K562 (cell line): ENCODE measurements at regions not wholly inside any gene's neighbourhood (a gene's known extent, or its start where the extent isn't known, plus 50 kb on each side); places are given as distances from the start of the nearest gene placed in this dataset.

Experiments
- ATAC-seq: fragments of 200-7000 bp; cut with Tn5 transposase; 3 replicates; pipeline ENCODE4 v1.9.1; 2020; ENCODE audit warnings: moderate library complexity
- BruUV-seq: library from RNA; stranded (reverse); fragments of 400-500 nt; replicated peaks from 2 replicates; lab custom pipeline; 2021; lab: Mats Ljungman, UMichigan
- CTCF ChIA-PET: fragments of 300-600 bp; formaldehyde crosslinking; extraction: SDS; loops from one replicate; lab custom pipeline; 2021; ENCODE audit warnings: low intra/inter-chr PET ratio; lab: Yijun Ruan, JAX
- POLR2A ChIA-PET: fragments of 300-600, 350-650 bp; sonication (Branson Sonifier 250); formaldehyde crosslinking; extraction: SDS; loops from one replicate; lab custom pipeline; 2021; ENCODE audit warnings: antibody characterized with exemption, inconsistent platforms; lab: Yijun Ruan, JAX
- DNase-seq, 4 experiments: peaks; one replicate each; pipeline versions ENCODE4 v3.0.0 to v3.0.0-alpha.2; 2011 to 2018; ENCODE audit warnings: low spot score in 3 of 4, mixed read lengths in 3 of 4; ENCODE audit errors: extremely low read depth in 1 of 4
- FAIRE-seq: peaks from 2 replicates; lab custom pipeline; 2011; peaks lifted over from hg19 to GRCh38; lab: Jason Lieb, UNC
- H2AFZ ChIP-seq: 2 replicates; pipeline ENCODE4 v1.6.0; 2011; ENCODE audit warnings: low read depth, low read length, control low read depth, inconsistent platforms
- H3K27ac ChIP-seq: fragments of 200-600 bp; 3 replicates; pipeline ENCODE4 v1.8.0; 2011; ENCODE audit warnings: low read depth, mild to moderate bottlenecking, control low read depth, inconsistent platforms, low read length, moderate library complexity, mixed read lengths; ENCODE audit errors: extremely low read depth
- H3K27me3 ChIP-seq, 2 experiments: fragments of 300-600 bp in 1 of 2; 2 replicates in 1 of 2; 3 replicates in 1 of 2; pipeline versions ENCODE4 v1.6.0 to v1.8.0; 2011; ENCODE audit warnings: inconsistent platforms in 2 of 2, low read length in 2 of 2, mild to moderate bottlenecking in 1 of 2, mixed read lengths in 1 of 2, moderate library complexity in 1 of 2; ENCODE audit not compliant: control insufficient read depth in 2 of 2, insufficient read depth in 2 of 2
- H3K36me3 ChIP-seq: fragments of 300-600 bp; 3 replicates; pipeline ENCODE4 v1.8.0; 2011; ENCODE audit warnings: mild to moderate bottlenecking, low read length, inconsistent platforms; ENCODE audit not compliant: control insufficient read depth, insufficient read depth
- H3K4me1 ChIP-seq, 2 experiments: fragments of 200-600 bp in 1 of 2; replicated peaks in 1 of 2; 2 replicates in 1 of 2; 3 replicates in 1 of 2; pipeline versions ENCODE4 v1.5.1 to v1.8.0; 2011; ENCODE audit warnings: inconsistent platforms in 2 of 2, low read length in 2 of 2, mild to moderate bottlenecking in 1 of 2, mixed read lengths in 1 of 2, moderate library complexity in 1 of 2; ENCODE audit not compliant: control insufficient read depth in 2 of 2, insufficient read depth in 2 of 2
- H3K4me2 ChIP-seq: 2 replicates; pipeline ENCODE4 v1.6.1; 2011; ENCODE audit warnings: low read length, control low read depth, inconsistent platforms, mixed read lengths; ENCODE audit not compliant: insufficient read depth
- H3K4me3 ChIP-seq: fragments of 200-600 bp; sonication (generic), shearing (Covaris generic); 2 replicates; pipeline ENCODE4 v1.5.1; 2016; ENCODE audit warnings: control low read depth, inconsistent platforms
- H3K79me2 ChIP-seq: fragments of 200-600 bp; 3 replicates; pipeline ENCODE4 v1.8.0; 2011; ENCODE audit warnings: low read length, inconsistent platforms; ENCODE audit not compliant: control insufficient read depth, insufficient read depth
- H3K9ac ChIP-seq, 2 experiments: 2 replicates each; pipeline versions ENCODE4 v1.6.0 to v1.6.1; 2011; ENCODE audit warnings: low read depth in 2 of 2, low read length in 2 of 2, control low read depth in 1 of 2, inconsistent platforms in 1 of 2, mild to moderate bottlenecking in 1 of 2, mixed read lengths in 1 of 2; ENCODE audit not compliant: insufficient read depth in 1 of 2
- H3K9me1 ChIP-seq: one replicate; pipeline ENCODE4 v1.6.0; 2011; ENCODE audit warnings: inconsistent platforms, mild to moderate bottlenecking, low read length, moderate library complexity; ENCODE audit not compliant: control insufficient read depth, insufficient read depth
- H3K9me3 ChIP-seq: replicated peaks from 2 replicates; pipeline ENCODE4 v1.5.1; 2011; ENCODE audit warnings: low read depth, low read length, inconsistent platforms; ENCODE audit not compliant: control insufficient read depth, insufficient read depth
- H4K20me1 ChIP-seq: replicated peaks from 2 replicates; pipeline ENCODE4 v1.6.1; 2011; ENCODE audit warnings: low read length, inconsistent platforms, mixed read lengths; ENCODE audit not compliant: control insufficient read depth, insufficient read depth
- CBX1 ChIP-seq: sonication (generic); IDR thresholded peaks from 2 replicates; pipeline ENCODE4 v1.6.1; 2016; ENCODE audit warnings: antibody characterized with exemption, low read depth, mild to moderate bottlenecking
- GTF2B ChIP-seq: IDR thresholded peaks from 2 replicates; pipeline ENCODE4 v1.6.1; 2011; ENCODE audit not compliant: insufficient read length; ENCODE audit errors: extremely low read depth
- HSF4 ChIP-seq: fragments of 250-450 bp; sonication (Bioruptor Pico); IDR thresholded peaks from 2 replicates; pipeline ENCODE4 v2.1.2; 2022; ENCODE audit warnings: mild to moderate bottlenecking, moderate library complexity, borderline replicate concordance
- IFI16 ChIP-seq: fragments of 250-450 bp; sonication (Bioruptor Pico); IDR thresholded peaks from 2 replicates; pipeline ENCODE4 v2.1.2; 2022; ENCODE audit warnings: mild to moderate bottlenecking, inconsistent platforms
- NCOA2 ChIP-seq, 2 experiments: fragments of 450-650 bp; IDR thresholded peaks; 2 replicates each; pipeline ENCODE4 v1.6.1; 2018; ENCODE audit warnings: mild to moderate bottlenecking in 2 of 2, moderate library complexity in 1 of 2; ENCODE audit not compliant: partially characterized antibody in 2 of 2
- PTBP1 ChIP-seq: fragments of 200-400 bp; formaldehyde crosslinking; IDR thresholded peaks from 2 replicates; pipeline ENCODE4 v1.6.1; 2017; ENCODE audit warnings: low read depth, low read length
- SETDB1 ChIP-seq: IDR thresholded peaks from one replicate; pipeline ENCODE4 v1.6.1; 2012; ENCODE audit warnings: low read length, control low read depth, inconsistent platforms
- SIRT6 ChIP-seq: IDR thresholded peaks from one replicate; pipeline ENCODE4 v1.6.1; 2012; ENCODE audit warnings: low read depth, mild to moderate bottlenecking, control low read depth, inconsistent platforms, low read length, moderate library complexity
- TEAD4 ChIP-seq, 2 experiments: sonication (generic) in 1 of 2; formaldehyde crosslinking in 1 of 2; IDR thresholded peaks; 2 replicates each; pipeline versions ENCODE4 v1.6.1 to v1.8.0; 2012 to 2022; ENCODE audit warnings: borderline replicate concordance in 1 of 2, inconsistent platforms in 1 of 2, low read length in 1 of 2, mild to moderate bottlenecking in 1 of 2, missing genetic modification reagents in 1 of 2
- THRA ChIP-seq: fragments of 450-650 bp; IDR thresholded peaks from 2 replicates; pipeline ENCODE4 v1.6.1; 2017; ENCODE audit warnings: mild to moderate bottlenecking, moderate library complexity
- ZEB2 ChIP-seq: fragments of 450-650 bp; IDR thresholded peaks from 2 replicates; pipeline ENCODE4 v1.6.1; 2016
- ZNF197 ChIP-seq: fragments of 200-800 bp; sonication (Bioruptor generic); IDR thresholded peaks from 2 replicates; pipeline ENCODE4 v1.6.1; 2016; ENCODE audit warnings: low read depth, missing genetic modification characterization, missing compliant biosample characterization
- ZNF212 ChIP-seq: fragments of 450-650 bp; formaldehyde crosslinking; IDR thresholded peaks from 2 replicates; pipeline ENCODE4 v1.4.0; 2020; ENCODE audit warnings: mild to moderate bottlenecking
- ZNF232 ChIP-seq: sonication (generic); formaldehyde crosslinking; IDR thresholded peaks from 2 replicates; pipeline ENCODE4 v1.8.0; 2022; ENCODE audit warnings: mild to moderate bottlenecking, missing genetic modification reagents
- ZNF586 ChIP-seq: fragments of 450-650 bp; formaldehyde crosslinking; conservative IDR thresholded peaks from 2 replicates; pipeline ENCODE4 v1.4.0; 2020; ENCODE audit warnings: mild to moderate bottlenecking, moderate library complexity
- WGBS: fragments of 100-300 bp; shearing (Covaris generic); methylation state at CpG from one replicate; pipeline ENCODE4 v1.1.6; 2016; ENCODE audit warnings: low coverage, mixed read lengths; ENCODE audit not compliant: insufficient coverage; ENCODE audit errors: missing lambda C conversion rate; 5-methylcytosine and 5-hydroxymethylcytosine counted together
- in situ Hi-C: fragments of 300-500 bp; cut with MboI; formaldehyde crosslinking; loops from 4 replicates; pipeline ENCODE4 v1.15.0; 2018; ENCODE audit warnings: inconsistent platforms, mixed read lengths
- intact Hi-C: fragments of 100-400 bp; cut with micrococcal nuclease; formaldehyde crosslinking; loops from 2 replicates; pipeline ENCODE4 v1.14.2; 2022
- TF ChIP-seq, protein P1 (sequence below): fragments of 450-650 bp; formaldehyde crosslinking; IDR thresholded peaks from 2 replicates; pipeline ENCODE4 v1.4.0; 2022; ENCODE audit warnings: mild to moderate bottlenecking, moderate library complexity

DNA sequence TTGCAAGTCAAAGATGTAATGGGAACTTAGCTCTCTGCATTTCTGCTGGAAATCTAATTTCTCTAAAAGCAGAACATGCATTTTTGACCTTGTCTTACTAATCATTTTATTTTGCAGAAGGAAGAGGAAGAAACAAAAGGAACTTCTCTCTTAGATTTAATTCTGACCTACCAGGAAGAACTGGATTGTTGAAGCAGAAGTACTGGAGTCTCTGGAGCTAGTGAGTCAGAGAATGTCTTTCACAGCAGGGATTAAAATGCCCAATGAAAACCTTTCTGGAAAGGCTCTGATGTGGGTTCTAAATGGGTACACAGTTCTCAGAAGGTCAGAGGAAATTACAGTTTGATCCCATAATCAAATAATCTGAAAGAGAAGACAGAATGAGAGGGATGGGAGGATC, 70.8 kb upstream of the GNG2 start:
- H3K9me1 ChIP-seq: no peaks in the 10 kb centered on the region
- in situ Hi-C loops: no loop called here
- CTCF ChIA-PET: no interaction called here

GRCh38 chr14:51792809-51793208, 67.6 kb upstream of the GNG2 start:
- Histone ChIP-seq H3K4me1 (no peaks in the 10 kb centered on the region), H3K4me3 (no peak overlapping the region), H4K20me1 (no peaks in the 10 kb centered on the region), H3K79me2 (no peaks in the 10 kb centered on the region), H3K27me3 (no peaks in the 10 kb centered on the region), H3K27ac (no peak overlapping the region), H3K36me3 (no peaks in the 10 kb centered on the region), H3K9me1 (no peaks in the 10 kb centered on the region), H3K9me3 (no peaks in the 10 kb centered on the region), H3K4me2 (no peak overlapping the region), H2AFZ (no peak overlapping the region), H3K9ac (no peak overlapping the region)
- WGBS: 0% methylated on average over 2 of the region's 2 CpGs
- DNase-seq: no peak
- no peak for FAIRE-seq
- POLR2A ChIA-PET: no interaction called here
- CTCF ChIA-PET: no interaction called here
- BruUV-seq: no TSS peak
- in situ Hi-C loops: no loop called here
- ATAC-seq: no peak
- intact Hi-C loops: no loop called here
- TF ChIP-seq THRA (no peak), IFI16 (CRISPR knock-in tag) (no peak), GTF2B (no peak), ZNF232 (CRISPR knock-in tag) (no peak), SETDB1 (no peak), ZEB2 (no peak), CBX1 (no peak), ZNF586 (CRISPR knock-in tag) (no peak), ZNF212 (CRISPR knock-in tag) (no peak)
- TF ChIP-seq, protein P1, sequence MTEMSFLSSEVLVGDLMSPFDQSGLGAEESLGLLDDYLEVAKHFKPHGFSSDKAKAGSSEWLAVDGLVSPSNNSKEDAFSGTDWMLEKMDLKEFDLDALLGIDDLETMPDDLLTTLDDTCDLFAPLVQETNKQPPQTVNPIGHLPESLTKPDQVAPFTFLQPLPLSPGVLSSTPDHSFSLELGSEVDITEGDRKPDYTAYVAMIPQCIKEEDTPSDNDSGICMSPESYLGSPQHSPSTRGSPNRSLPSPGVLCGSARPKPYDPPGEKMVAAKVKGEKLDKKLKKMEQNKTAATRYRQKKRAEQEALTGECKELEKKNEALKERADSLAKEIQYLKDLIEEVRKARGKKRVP (CRISPR knock-in tag): no peak

More for the DNA sequence above, 70.8 kb upstream of the GNG2 start:
- no peak for DNase-seq
- no TSS peak for BruUV-seq
- Histone ChIP-seq H4K20me1 (no peaks in the 10 kb centered on the region), H3K9me3 (no peaks in the 10 kb centered on the region), H3K27ac (no peak overlapping the region), H3K4me1 (no peaks in the 10 kb centered on the region), H3K27me3 (no peaks in the 10 kb centered on the region), H3K79me2 (no peaks in the 10 kb centered on the region), H2AFZ (no peak overlapping the region), H3K4me3 (no peak overlapping the region), H3K4me2 (no peak overlapping the region), H3K9ac (no peak overlapping the region), H3K36me3 (no peaks in the 10 kb centered on the region)
- FAIRE-seq: no peak
- ATAC-seq: no peak
- TF ChIP-seq SIRT6 (no peak), HSF4 (CRISPR knock-in tag) (no peak), ZNF197 (no peak), TEAD4 (IDR thresholded peaks at IDR 0.05; ENCODE audit: low read length) (no peak), TEAD4 (CRISPR knock-in tag; IDR thresholded peaks at IDR 0.05; ENCODE audit: borderline replicate concordance) (no peak), NCOA2 (IDR thresholded peaks at IDR 0.05; ENCODE audit: partially characterized antibody in 2 of 2) (no peak), PTBP1 (no peak)
- POLR2A ChIA-PET: interaction anchor here (0.9 kb wide), 1 partner anchor 498 kb away, joined by 4 read pairs; no protein-coding TSS in a partner anchor
- intact Hi-C loops: no loop called here
